Panc1 (cell line): ENCODE measurements at regions not wholly inside any gene's neighbourhood (a gene's known extent, or its start where the extent isn't known, plus 50 kb on each side); places are given as distances from the start of the nearest gene placed in this dataset.

Source experiments
- ATAC-seq: fragments of 200-7000 bp; cut with Tn5 transposase; 2 replicates; pipeline ENCODE4 v1.9.1; 2020; ENCODE audit warnings: mild to moderate bottlenecking, moderate library complexity
- BruUV-seq: library from RNA; stranded (reverse); fragments of 400-500 nt; replicated peaks from 2 replicates; lab custom pipeline; 2021; lab: Mats Ljungman, UMichigan
- CTCF ChIA-PET: fragments of 300-600 bp; sonication (Branson Sonifier 250); formaldehyde crosslinking; loops from one replicate; lab custom pipeline; 2022; ENCODE audit warnings: antibody characterized with exemption; lab: Charles Lee
- POLR2A ChIA-PET: fragments of 300-600 bp; sonication (Branson Sonifier 250); formaldehyde crosslinking; loops from one replicate; lab custom pipeline; 2022; ENCODE audit warnings: antibody characterized with exemption; lab: Charles Lee
- DNase-seq: peaks from one replicate; pipeline ENCODE4 v3.0.0-alpha.2; 2010; ENCODE audit warnings: low read depth, low spot score
- H3K27ac ChIP-seq: 2 replicates; pipeline ENCODE4 v1.5.1; 2011; ENCODE audit warnings: mild to moderate bottlenecking, low read length, inconsistent platforms
- H3K27me3 ChIP-seq: fragments of 200-500 bp; sonication (Bioruptor generic); 2 replicates; pipeline ENCODE4 v1.6.0; 2014; ENCODE audit warnings: low read length, inconsistent platforms; ENCODE audit not compliant: control insufficient read depth, insufficient read depth
- H3K36me3 ChIP-seq: fragments of 200-500 bp; sonication (Bioruptor generic); 2 replicates; pipeline ENCODE4 v1.5.1; 2014; ENCODE audit warnings: inconsistent platforms, mild to moderate bottlenecking, low read length, moderate library complexity; ENCODE audit not compliant: control insufficient read depth, insufficient read depth
- H3K4me1 ChIP-seq: 2 replicates; pipeline ENCODE4 v1.5.1; 2011; ENCODE audit warnings: inconsistent platforms, mild to moderate bottlenecking, low read length, moderate library complexity; ENCODE audit not compliant: control insufficient read depth, insufficient read depth
- H3K4me3 ChIP-seq, 2 experiments: 2 replicates each; pipeline ENCODE4 v1.5.1; 2011 to 2012; ENCODE audit warnings: low read depth in 2 of 2, low read length in 2 of 2, mild to moderate bottlenecking in 2 of 2, inconsistent platforms in 1 of 2, moderate library complexity in 1 of 2
- H3K9me3 ChIP-seq: fragments of 200-500 bp; sonication (Bioruptor generic); 2 replicates; pipeline ENCODE4 v1.5.1; 2014; ENCODE audit warnings: low read depth, mild to moderate bottlenecking, inconsistent platforms, low read length, moderate library complexity; ENCODE audit not compliant: control insufficient read depth, insufficient read depth
- CTCF ChIP-seq: fragments of 450-650 bp; IDR thresholded peaks from 2 replicates; pipeline ENCODE4 v1.5.1; 2017; ENCODE audit warnings: mild to moderate bottlenecking
- POLR2AphosphoS5 ChIP-seq: IDR thresholded peaks from 2 replicates; pipeline ENCODE4 v1.6.1; 2012; ENCODE audit warnings: mild to moderate bottlenecking, low read depth, low read length, moderate library complexity
- SIN3A ChIP-seq: IDR thresholded peaks from 2 replicates; pipeline ENCODE4 v1.6.1; 2012; ENCODE audit warnings: low read depth, mild to moderate bottlenecking, low read length, moderate library complexity, borderline replicate concordance; ENCODE audit not compliant: insufficient read depth
- TCF7L2 ChIP-seq: IDR thresholded peaks from 2 replicates; pipeline ENCODE4 v1.6.1; 2011; ENCODE audit warnings: mild to moderate bottlenecking, low read depth, low read length, inconsistent platforms
- in situ Hi-C: cut with HindIII; loops from 2 replicates; pipeline ENCODE4 v1.10.0; 2016; ENCODE audit warnings: low sequenced_read_pairs, low pct_unique_long_range_greater_than_20kb
- intact Hi-C: fragments of 100-400 bp; cut with micrococcal nuclease; formaldehyde crosslinking; loops from one replicate; pipeline ENCODE4 v1.10.0; 2022; ENCODE audit not compliant: unreplicated experiment
- TF ChIP-seq, protein P1 (sequence below), 2 experiments: IDR thresholded peaks; 2 replicates each; pipeline ENCODE4 v1.6.1; 2011 to 2012; ENCODE audit warnings: low read depth in 2 of 2, control low read depth in 1 of 2, low read length in 1 of 2, mild to moderate bottlenecking in 1 of 2, moderate library complexity in 1 of 2; ENCODE audit not compliant: insufficient read depth in 1 of 2

DNA sequence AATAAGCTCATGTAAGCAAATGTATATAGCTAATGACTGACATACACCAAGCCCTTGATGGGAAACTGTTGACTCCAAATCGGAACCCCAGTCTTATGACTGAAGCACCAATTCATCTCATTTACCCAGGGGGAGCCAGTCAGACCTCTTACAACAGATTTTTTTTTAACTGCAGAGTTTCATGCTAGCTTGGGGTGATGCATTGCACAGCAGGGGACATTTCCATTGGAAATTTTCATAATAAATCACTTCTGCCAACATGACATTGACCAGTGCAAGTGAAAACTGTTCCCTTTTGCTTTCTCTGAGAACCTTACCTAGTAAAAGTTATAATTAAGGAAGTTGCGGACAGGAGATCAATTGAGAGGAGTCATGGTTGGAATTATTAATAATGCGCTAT is 137.0 kb upstream of the VWC2 start:
- intact Hi-C loops = no loop called here
- Histone ChIP-seq H3K27ac (no peak overlapping the region), H3K4me3 (no peak overlapping the region), H3K9me3 (no peaks in the 10 kb centered on the region), H3K27me3 (no peaks in the 10 kb centered on the region), H3K4me1 (no peaks in the 10 kb centered on the region), H3K36me3 (no peaks in the 10 kb centered on the region)
- BruUV-seq = no TSS peak
- TF ChIP-seq TCF7L2 = no peak
- ChIA-PET CTCF (interaction anchor here (0.7 kb wide), 1 partner anchor 1150 kb away, joined by 3 read pairs; no protein-coding TSS in a partner anchor), POLR2A (interaction anchor here (0.7 kb wide), 1 partner anchor 486 kb away, joined by 3 read pairs; no protein-coding TSS in a partner anchor)
- no peak for ATAC-seq
- in situ Hi-C loops = no loop called here
- no peak for DNase-seq

- in situ Hi-C loops = no loop called here
- no peak for DNase-seq
- CTCF ChIA-PET = no interaction called here
- POLR2A ChIA-PET = no interaction called here
- H3K36me3 ChIP-seq = no peaks in the 10 kb centered on the region
- no TSS peak for BruUV-seq
- no peak overlapping the region for H3K4me3 ChIP-seq
- H3K4me1 ChIP-seq = no peaks in the 10 kb centered on the region
- TF ChIP-seq POLR2AphosphoS5 (no peak), SIN3A (no peak), CTCF (no peak), TCF7L2 (no peak)
- TF ChIP-seq, protein P1, sequence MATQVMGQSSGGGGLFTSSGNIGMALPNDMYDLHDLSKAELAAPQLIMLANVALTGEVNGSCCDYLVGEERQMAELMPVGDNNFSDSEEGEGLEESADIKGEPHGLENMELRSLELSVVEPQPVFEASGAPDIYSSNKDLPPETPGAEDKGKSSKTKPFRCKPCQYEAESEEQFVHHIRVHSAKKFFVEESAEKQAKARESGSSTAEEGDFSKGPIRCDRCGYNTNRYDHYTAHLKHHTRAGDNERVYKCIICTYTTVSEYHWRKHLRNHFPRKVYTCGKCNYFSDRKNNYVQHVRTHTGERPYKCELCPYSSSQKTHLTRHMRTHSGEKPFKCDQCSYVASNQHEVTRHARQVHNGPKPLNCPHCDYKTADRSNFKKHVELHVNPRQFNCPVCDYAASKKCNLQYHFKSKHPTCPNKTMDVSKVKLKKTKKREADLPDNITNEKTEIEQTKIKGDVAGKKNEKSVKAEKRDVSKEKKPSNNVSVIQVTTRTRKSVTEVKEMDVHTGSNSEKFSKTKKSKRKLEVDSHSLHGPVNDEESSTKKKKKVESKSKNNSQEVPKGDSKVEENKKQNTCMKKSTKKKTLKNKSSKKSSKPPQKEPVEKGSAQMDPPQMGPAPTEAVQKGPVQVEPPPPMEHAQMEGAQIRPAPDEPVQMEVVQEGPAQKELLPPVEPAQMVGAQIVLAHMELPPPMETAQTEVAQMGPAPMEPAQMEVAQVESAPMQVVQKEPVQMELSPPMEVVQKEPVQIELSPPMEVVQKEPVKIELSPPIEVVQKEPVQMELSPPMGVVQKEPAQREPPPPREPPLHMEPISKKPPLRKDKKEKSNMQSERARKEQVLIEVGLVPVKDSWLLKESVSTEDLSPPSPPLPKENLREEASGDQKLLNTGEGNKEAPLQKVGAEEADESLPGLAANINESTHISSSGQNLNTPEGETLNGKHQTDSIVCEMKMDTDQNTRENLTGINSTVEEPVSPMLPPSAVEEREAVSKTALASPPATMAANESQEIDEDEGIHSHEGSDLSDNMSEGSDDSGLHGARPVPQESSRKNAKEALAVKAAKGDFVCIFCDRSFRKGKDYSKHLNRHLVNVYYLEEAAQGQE (IDR thresholded peaks at IDR 0.05; ENCODE audit: insufficient read depth in 1 of 2, low read depth in 2 of 2, low read length in 1 of 2) = no peak
- no peaks in the 10 kb centered on the region for H3K9me3 ChIP-seq
- no peak for ATAC-seq
- no peaks in the 10 kb centered on the region for H3K27me3 ChIP-seq
- intact Hi-C loops = no loop called here
- H3K27ac ChIP-seq = no peak overlapping the region
Measured at GRCh38 chr7:49638166-49638565, 135.3 kb upstream of the VWC2 start.

DNA sequence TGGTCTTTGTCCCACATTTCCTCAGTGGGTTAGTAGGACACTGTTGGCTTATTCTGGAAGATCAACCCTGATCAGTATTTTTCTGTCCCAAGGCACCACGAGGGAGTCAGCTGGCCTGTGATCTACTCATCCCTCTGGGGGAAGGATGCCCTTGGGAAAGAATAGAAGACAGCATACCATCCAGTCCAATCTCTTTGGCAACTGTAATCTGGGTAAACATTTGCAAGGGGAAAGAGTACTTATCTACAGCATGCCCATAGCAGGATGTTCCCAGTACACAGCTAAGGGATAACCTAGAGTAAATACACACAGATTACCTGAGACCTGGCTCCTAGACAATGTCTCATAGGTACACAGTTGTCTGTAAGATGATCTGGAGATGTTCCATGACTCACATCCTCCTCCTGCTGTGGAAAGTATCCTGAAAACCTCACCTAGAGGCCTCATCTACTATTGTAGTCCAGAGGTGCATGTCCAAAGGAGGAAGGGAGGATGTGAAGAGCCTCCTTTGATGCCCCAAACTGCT is 134.3 kb upstream of the VWC2 start:
- no peak for DNase-seq
- TF ChIP-seq SIN3A (no peak), POLR2AphosphoS5 (no peak), TCF7L2 (no peak), CTCF (no peak)
- TF ChIP-seq, protein P1 (IDR thresholded peaks at IDR 0.05; ENCODE audit: insufficient read depth in 1 of 2, low read depth in 2 of 2, low read length in 1 of 2) = no peak
- POLR2A ChIA-PET = no interaction called here
- Histone ChIP-seq H3K27me3 (no peaks in the 10 kb centered on the region), H3K9me3 (no peaks in the 10 kb centered on the region), H3K4me3 (no peak overlapping the region), H3K4me1 (no peaks in the 10 kb centered on the region), H3K36me3 (no peaks in the 10 kb centered on the region), H3K27ac (no peak overlapping the region)
- CTCF ChIA-PET = no interaction called here
- in situ Hi-C loops (no loop called here), intact Hi-C loops (no loop called here)
- no TSS peak for BruUV-seq
- ATAC-seq = no peak
